Keratinocyte (primary cell): ENCODE measurements at regions not wholly inside any gene's neighbourhood (a gene's known extent, or its start where the extent isn't known, plus 50 kb on each side); places are given as distances from the start of the nearest gene placed in this dataset.

Experiments used
- DNase-seq: peaks from one replicate; pipeline ENCODE4 v3.0.0-alpha.2; 2011; ENCODE audit warnings: low read depth, missing footprints, low spot score
- FAIRE-seq: peaks from 2 replicates; lab custom pipeline; 2011; peaks lifted over from hg19 to GRCh38; lab: Jason Lieb, UNC
- H2AFZ ChIP-seq: 2 replicates; pipeline ENCODE4 v1.6.0; 2012; ENCODE audit warnings: low read length, control low read depth, inconsistent platforms; ENCODE audit not compliant: control insufficient read depth
- H3K27ac ChIP-seq: 2 replicates; pipeline ENCODE4 v1.5.1; 2011; ENCODE audit warnings: low read length; ENCODE audit not compliant: control insufficient read depth, insufficient read depth
- H3K27me3 ChIP-seq: 3 replicates; pipeline ENCODE4 v1.6.0; 2011; ENCODE audit warnings: low read length; ENCODE audit not compliant: control insufficient read depth, insufficient read depth; ENCODE audit errors: extremely low read depth
- H3K36me3 ChIP-seq, 2 experiments: 2 replicates in 1 of 2; 3 replicates in 1 of 2; pipeline ENCODE4 v1.5.1; 2011; ENCODE audit warnings: low read length in 2 of 2, mild to moderate bottlenecking in 1 of 2; ENCODE audit not compliant: control insufficient read depth in 2 of 2, insufficient read depth in 2 of 2; ENCODE audit errors: extremely low read depth in 1 of 2
- H3K4me1 ChIP-seq: 3 replicates; pipeline ENCODE4 v1.5.1; 2011; ENCODE audit warnings: low read length; ENCODE audit not compliant: control insufficient read depth, insufficient read depth; ENCODE audit errors: extremely low read depth
- H3K4me2 ChIP-seq: 3 replicates; pipeline ENCODE4 v1.6.0; 2011; ENCODE audit warnings: low read depth, low read length; ENCODE audit not compliant: control insufficient read depth, insufficient read depth; ENCODE audit errors: extremely low read depth
- H3K4me3 ChIP-seq, 3 experiments: fragments of 200-600 bp in 1 of 3; sonication (generic) in 1 of 3; 2 replicates in 2 of 3; 3 replicates in 1 of 3; pipeline ENCODE4 v1.5.1; 2011 to 2016; ENCODE audit warnings: low read length in 3 of 3, mild to moderate bottlenecking in 3 of 3, control low read depth in 2 of 3, inconsistent platforms in 1 of 3, low read depth in 1 of 3, mixed read lengths in 1 of 3, mixed run types in 1 of 3, moderate library complexity in 1 of 3; ENCODE audit not compliant: control insufficient read depth in 2 of 3, insufficient read depth in 2 of 3; ENCODE audit errors: extremely low read depth in 1 of 3
- H3K79me2 ChIP-seq: 2 replicates; pipeline ENCODE4 v1.6.0; 2012; ENCODE audit warnings: low read length; ENCODE audit not compliant: control insufficient read depth, insufficient read depth
- H3K9ac ChIP-seq: 3 replicates; pipeline ENCODE4 v1.6.0; 2011; ENCODE audit warnings: low read length; ENCODE audit not compliant: control insufficient read depth, insufficient read depth; ENCODE audit errors: extremely low read depth
- H3K9me1 ChIP-seq: 3 replicates; pipeline ENCODE4 v1.6.0; 2011; ENCODE audit warnings: low read length; ENCODE audit not compliant: control insufficient read depth, insufficient read depth; ENCODE audit errors: extremely low read depth
- H3K9me3 ChIP-seq: 2 replicates; pipeline ENCODE4 v1.5.1; 2012; ENCODE audit warnings: low read depth, low read length; ENCODE audit not compliant: control insufficient read depth
- H4K20me1 ChIP-seq: 3 replicates; pipeline ENCODE4 v1.6.0; 2011; ENCODE audit warnings: low read length; ENCODE audit not compliant: control insufficient read depth, insufficient read depth; ENCODE audit errors: extremely low read depth
- EZH2 ChIP-seq: IDR thresholded peaks from one replicate; pipeline ENCODE4 v1.6.1; 2012; ENCODE audit warnings: inconsistent platforms, mild to moderate bottlenecking, low read length, moderate library complexity
- dilution Hi-C: fragments of 300-500 bp; cut with MboI; formaldehyde crosslinking; loops from one replicate; pipeline ENCODE4 v1.7.0; 2020; ENCODE audit warnings: low sequenced_read_pairs; ENCODE audit not compliant: extremely low pct_ligation_motif_present
- TF ChIP-seq, protein P1 (sequence below), 3 experiments: IDR thresholded peaks in 1 of 3; conservative IDR thresholded peaks in 1 of 3; optimal IDR thresholded peaks in 1 of 3; 2 replicates in 2 of 3; 3 replicates in 1 of 3; pipeline versions ENCODE3 to v1.5.1; 2011; ENCODE audit warnings: low read length in 3 of 3, mild to moderate bottlenecking in 3 of 3, moderate library complexity in 2 of 3, control low read depth in 1 of 3, inconsistent platforms in 1 of 3; ENCODE audit not compliant: insufficient read depth in 2 of 3; ENCODE audit errors: extremely low read depth in 1 of 3

DNA sequence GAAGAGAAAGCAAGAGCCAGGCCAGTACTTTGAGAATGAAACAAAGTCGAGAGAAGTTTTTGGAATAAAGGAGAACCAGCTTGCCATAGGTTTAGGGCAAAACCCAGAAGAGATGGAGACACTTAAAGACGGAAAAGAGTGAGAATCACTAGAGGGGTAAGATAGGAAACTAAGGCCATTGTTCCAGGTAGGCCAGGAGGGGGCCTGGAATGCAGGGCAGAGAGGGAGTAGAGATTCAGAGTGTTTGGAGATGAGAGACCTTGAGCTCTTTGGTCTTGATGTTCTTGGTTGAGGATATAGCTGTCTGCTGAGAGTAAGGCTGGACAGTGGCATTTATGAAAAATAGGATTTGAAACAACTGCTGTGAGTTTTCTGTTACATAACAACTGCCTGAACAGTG is 263.3 kb upstream of the POU2AF2 start:
- dilution Hi-C loops: no loop called here
- DNase-seq (no peak), FAIRE-seq (no peak)
- H3K9ac ChIP-seq: no peak overlapping the region
- H3K27me3 ChIP-seq: no peaks in the 10 kb centered on the region
- H2AFZ ChIP-seq: no peak overlapping the region
- no peaks in the 10 kb centered on the region for H3K79me2 ChIP-seq
- H3K4me2 ChIP-seq: no peak overlapping the region
- no peaks in the 10 kb centered on the region for H3K9me1 ChIP-seq
- TF ChIP-seq EZH2: no peak
- TF ChIP-seq, protein P1, sequence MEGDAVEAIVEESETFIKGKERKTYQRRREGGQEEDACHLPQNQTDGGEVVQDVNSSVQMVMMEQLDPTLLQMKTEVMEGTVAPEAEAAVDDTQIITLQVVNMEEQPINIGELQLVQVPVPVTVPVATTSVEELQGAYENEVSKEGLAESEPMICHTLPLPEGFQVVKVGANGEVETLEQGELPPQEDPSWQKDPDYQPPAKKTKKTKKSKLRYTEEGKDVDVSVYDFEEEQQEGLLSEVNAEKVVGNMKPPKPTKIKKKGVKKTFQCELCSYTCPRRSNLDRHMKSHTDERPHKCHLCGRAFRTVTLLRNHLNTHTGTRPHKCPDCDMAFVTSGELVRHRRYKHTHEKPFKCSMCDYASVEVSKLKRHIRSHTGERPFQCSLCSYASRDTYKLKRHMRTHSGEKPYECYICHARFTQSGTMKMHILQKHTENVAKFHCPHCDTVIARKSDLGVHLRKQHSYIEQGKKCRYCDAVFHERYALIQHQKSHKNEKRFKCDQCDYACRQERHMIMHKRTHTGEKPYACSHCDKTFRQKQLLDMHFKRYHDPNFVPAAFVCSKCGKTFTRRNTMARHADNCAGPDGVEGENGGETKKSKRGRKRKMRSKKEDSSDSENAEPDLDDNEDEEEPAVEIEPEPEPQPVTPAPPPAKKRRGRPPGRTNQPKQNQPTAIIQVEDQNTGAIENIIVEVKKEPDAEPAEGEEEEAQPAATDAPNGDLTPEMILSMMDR (optimal IDR thresholded peaks at IDR 0.05 in 1 of 3, IDR thresholded peaks at IDR 0.05 in 1 of 3, conservative IDR thresholded peaks at IDR 0.05 in 1 of 3; ENCODE audit: extremely low read depth in 1 of 3, insufficient read depth in 2 of 3, low read length in 3 of 3): no peak
- no peaks in the 10 kb centered on the region for H3K9me3 ChIP-seq
- H3K36me3 ChIP-seq: no peaks in the 10 kb centered on the region
- H3K27ac ChIP-seq: no peak overlapping the region
- no peaks in the 10 kb centered on the region for H4K20me1 ChIP-seq
- peaks cover 8% of the 10 kb centered on the region for H3K4me1 ChIP-seq
- H3K4me3 ChIP-seq: no peak overlapping the region

DNA sequence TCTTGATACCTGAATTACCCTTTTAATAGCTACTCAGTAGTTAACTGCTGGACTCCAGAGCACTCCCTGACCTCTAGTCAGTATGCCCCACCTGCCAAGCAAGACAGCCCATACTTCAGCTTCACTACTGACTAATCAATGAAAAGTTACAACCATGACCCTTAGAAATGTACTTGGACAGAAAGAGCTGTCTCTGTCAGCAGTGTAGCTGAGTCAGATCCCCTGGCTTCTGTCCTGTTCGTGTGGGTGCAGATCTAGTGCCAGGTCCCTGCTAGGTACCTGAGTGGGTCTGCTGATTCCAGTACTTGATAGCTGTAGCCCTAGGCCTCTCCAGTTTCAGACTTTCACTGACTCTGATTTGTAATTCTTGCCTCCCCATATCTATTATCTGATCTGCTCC is 265.8 kb upstream of the POU2AF2 start:
- peaks cover 8% of the 10 kb centered on the region for H3K4me1 ChIP-seq
- no peaks in the 10 kb centered on the region for H3K36me3 ChIP-seq
- H3K4me3 ChIP-seq: no peak overlapping the region
- no peak overlapping the region for H3K4me2 ChIP-seq
- FAIRE-seq: peak; percentile 69
- no peak overlapping the region for H2AFZ ChIP-seq
- no peaks in the 10 kb centered on the region for H3K27me3 ChIP-seq
- dilution Hi-C loops: no loop called here
- no peaks in the 10 kb centered on the region for H3K79me2 ChIP-seq
- no peaks in the 10 kb centered on the region for H4K20me1 ChIP-seq
- DNase-seq: no peak
- TF ChIP-seq EZH2: no peak
- TF ChIP-seq, protein P1 (optimal IDR thresholded peaks at IDR 0.05 in 1 of 3, IDR thresholded peaks at IDR 0.05 in 1 of 3, conservative IDR thresholded peaks at IDR 0.05 in 1 of 3; ENCODE audit: extremely low read depth in 1 of 3, insufficient read depth in 2 of 3, low read length in 3 of 3): no peak
- H3K9me1 ChIP-seq: no peaks in the 10 kb centered on the region
- H3K9me3 ChIP-seq: no peaks in the 10 kb centered on the region
- H3K9ac ChIP-seq: no peak overlapping the region
- H3K27ac ChIP-seq: no peak overlapping the region
